HG03280 (cell line): ENCODE measurements at regions not wholly inside any gene's neighbourhood (a gene's known extent, or its start where the extent isn't known, plus 50 kb on each side); places are given as distances from the start of the nearest gene placed in this dataset.
"Not testable (repeated sequence)": the region's sequence is repeated elsewhere in the genome, so short reads cannot be mapped to it uniquely, and the experiment has no call there.

ENCODE experiments used
- ATAC-seq: cut with Tn5 transposase; IDR thresholded peaks from one replicate; pipeline ENCODE4 v1.9.1; 2021; ENCODE audit warnings: mild to moderate bottlenecking, moderate library complexity; ENCODE audit not compliant: unreplicated experiment

GRCh38 chr6:72530750-72531149, 91.1 kb upstream of the KCNQ5 start:
- ATAC-seq: no peak

- ATAC-seq: no peak
These were observed 88.3 kb upstream of the KCNQ5 start for GRCh38 chr6:72533606-72534005.

DNA sequence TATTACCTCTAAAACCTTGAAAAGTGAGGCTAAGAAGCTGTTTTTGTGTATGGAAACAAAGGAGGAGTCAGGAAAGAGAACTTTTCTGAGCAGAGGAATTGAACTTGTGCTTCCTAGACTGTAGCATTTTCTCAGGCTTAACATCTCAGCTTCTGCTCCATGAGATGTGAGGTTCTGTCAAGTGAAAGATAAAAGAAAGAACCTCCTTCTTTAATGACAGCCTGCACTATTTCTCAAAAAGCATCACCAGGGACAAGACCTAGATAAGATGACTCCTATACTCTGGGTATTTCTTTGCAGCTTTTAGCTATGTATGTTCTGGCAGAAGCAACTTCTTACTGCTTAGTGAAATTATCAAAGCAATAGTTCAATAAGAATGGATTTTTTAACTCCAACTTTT, 87.6 kb upstream of the KCNQ5 start:
- ATAC-seq: no peak

- no peak for ATAC-seq
These were observed 86.7 kb upstream of the KCNQ5 start for GRCh38 chr6:72535124-72535523.

DNA sequence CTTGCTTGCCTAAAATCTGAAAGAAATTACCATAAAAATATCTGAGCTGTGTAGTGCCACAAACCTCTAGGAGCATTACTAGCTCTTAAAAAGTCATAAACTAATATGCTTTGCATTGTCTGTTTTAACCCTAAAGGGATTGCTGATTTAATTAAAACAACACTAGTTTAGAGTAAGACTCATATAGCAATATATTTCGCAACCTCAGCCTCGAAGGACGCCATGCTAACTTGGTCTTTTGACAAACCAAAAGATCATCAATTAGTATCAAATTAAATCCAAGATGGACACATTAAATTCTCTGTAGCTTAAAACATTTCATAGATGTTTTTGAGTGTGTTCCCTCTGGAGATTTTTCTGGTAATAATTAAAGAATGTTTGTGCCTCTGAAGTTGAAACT, 74.8 kb upstream of the KCNQ5 start:
- no peak for ATAC-seq

DNA sequence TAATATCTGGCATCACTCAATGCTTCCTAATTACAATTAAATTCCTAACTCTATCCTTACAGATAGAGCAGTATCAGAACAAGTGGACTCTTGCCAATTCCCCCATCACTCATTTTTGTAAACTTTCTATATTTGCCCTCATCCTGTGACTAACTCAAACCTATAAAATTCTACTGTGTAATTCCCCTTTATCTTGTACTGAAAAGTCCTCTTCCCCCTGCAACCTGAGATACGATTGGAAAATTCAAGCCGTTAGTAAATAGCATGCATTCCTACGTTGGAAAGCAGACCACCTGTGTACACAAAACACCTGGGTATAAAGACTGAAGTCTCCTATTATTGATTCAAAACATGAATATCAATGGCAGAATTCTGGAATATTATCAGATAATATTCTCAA, 70.4 kb upstream of the KCNQ5 start:
- ATAC-seq: no peak

DNA sequence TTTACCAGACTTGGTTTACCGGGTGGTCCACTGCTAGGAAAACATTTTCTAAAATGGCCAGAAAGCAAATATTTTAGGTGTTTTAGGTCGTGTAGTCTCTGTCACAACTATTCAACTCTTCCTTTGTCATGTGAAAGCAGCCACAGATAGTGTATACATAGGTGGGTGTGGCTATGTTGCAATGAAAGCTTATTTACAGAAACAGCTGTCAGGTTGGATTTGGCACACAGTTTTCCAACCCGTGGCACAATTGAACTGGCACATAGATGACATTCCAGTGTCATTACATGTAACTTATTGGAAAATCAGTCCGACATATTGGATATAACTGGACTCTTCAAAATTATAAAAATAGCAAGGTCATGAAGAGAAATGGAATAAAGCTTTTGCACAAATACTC, 68.9 kb upstream of the KCNQ5 start:
- no peak for ATAC-seq

GRCh38 chr6:72553531-72554511, 68.0 kb upstream of the KCNQ5 start:
- no peak for ATAC-seq

GRCh38 chr6:72554761-72555221, 67.1 kb upstream of the KCNQ5 start:
- ATAC-seq: no peak

DNA sequence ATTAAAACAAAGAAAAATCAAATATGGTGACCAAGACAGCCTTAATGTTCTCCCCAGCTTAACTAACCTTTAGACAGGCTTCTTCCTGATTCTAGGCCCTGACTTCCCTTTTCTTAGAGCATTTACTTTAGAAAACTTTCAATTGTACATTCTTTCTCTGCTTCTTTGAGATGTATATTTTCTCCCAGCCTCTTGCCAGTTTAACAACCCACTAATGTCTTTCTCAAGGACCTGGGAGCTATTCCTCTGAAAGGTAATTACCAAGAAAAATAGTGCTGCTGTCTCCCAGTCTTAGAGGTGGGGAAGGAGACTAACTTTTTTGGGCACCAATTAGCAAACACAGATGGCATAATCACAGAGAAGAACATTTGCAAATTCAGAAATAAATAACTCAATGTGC, 62.8 kb upstream of the KCNQ5 start:
- no peak for ATAC-seq

DNA sequence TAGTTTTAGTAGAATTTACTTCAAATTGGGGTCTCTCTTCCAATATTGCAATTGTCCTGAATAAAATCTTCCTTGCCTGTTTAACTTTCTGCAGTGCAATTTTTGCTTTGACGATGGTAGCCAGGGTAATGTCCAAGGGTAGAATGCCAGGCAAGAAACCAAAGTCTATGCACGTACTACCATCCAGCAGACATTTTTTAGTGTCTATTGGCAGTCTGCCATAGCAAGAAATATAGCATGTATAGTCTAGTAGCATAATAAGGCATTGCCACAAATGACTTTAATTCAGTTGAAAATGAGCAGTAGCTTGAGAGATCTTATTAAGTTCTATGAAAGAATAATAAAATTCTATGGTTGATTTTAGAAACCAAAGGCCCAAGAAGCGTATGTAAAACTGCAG, 62.3 kb upstream of the KCNQ5 start:
- ATAC-seq: no peak

DNA sequence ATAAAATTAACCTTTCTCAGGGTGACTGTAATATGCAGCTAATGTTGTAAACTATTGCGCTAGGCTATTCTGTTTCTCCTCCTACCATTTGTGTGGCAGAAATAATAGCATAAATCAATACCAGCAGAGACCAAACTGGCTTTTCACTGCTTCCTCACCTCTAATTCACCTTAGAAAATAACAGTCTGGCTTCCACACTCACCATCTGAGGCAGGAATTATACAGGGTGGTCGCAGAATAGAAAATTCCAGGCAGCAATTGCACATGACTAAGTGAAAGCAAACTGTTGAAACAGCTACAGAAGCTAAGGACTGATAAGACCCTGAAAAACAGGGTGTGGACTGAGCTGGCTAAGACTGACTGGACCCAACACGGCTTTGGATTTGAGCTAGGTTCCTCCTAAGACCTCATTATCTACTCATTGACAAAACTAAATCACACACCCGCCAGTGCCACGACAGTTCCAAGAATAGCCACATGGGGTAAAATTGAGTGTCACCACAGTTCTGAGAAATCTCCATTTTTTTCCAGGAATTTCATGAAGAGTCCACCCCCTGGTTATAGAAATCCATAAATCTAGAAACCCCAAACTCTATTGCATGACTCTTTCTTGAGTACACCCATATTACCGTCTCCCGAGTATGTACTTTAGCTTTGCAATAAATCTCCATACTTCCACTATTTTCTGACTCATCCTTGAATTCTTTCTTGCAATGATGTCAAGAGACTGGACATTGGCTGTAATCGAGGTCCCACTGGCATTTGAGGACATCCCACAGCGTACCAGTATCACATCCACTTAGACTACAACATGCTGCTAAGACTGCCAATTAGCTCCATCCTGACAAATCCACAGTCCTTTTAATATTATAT, 60.9 kb upstream of the KCNQ5 start:
- ATAC-seq: no peak

- no peak for ATAC-seq
These were observed 60.2 kb upstream of the KCNQ5 start for GRCh38 chr6:72561629-72562028.

DNA sequence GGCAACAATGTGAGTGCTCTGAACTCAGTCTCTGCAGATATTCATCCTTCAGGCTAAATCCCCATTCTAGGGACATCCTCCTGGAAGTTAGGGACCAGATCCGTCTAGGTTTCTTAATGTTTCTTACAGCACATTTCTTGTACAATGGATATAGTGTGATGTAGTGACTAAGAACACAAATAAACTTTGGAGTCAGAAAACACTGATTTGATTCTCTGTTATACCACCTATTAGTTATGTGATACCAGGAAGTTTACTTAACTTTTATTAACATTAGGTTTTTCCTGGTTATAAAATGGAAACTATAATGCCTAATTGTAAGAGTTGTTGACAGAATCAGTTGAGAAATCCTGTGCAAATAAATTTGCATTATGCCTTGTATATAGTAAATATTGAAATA, 57.6 kb upstream of the KCNQ5 start:
- no peak for ATAC-seq

DNA sequence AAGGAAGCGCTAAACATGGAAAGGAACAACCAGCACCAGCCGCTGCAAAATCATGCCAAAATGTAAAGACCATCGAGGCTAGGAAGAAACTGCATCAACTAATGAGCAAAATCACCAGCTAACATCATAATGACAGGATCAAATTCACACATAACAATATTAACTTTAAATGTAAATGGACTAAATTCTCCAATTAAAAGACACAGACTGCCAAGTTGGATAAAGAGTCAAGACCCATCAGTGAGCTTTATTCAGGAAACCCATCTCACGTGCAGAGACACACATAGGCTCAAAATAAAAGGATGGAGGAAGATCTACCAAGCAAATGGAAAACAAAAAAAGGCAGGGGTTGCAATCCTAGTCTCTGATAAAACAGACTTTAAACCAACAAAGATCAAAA, 49.9 kb upstream of the KCNQ5 start:
- ATAC-seq: not testable (repeated sequence)
